Neural progenitor cell (in vitro differentiated cells): ENCODE measurements at regions not wholly inside any gene's neighbourhood (a gene's known extent, or its start where the extent isn't known, plus 50 kb on each side); places are given as distances from the start of the nearest gene placed in this dataset.

Experiments used
- DNase-seq: peaks from one replicate; pipeline ENCODE4 v3.0.0-alpha.2; 2016; ENCODE audit warnings: low spot score
- H2AFZ ChIP-seq: fragments of 200-600 bp; sonication (generic); replicated peaks from 2 replicates; pipeline ENCODE4 v1.6.1; 2016; ENCODE audit warnings: antibody characterized with exemption
- H3F3A ChIP-seq: fragments of 200-600 bp; sonication (generic); 2 replicates; pipeline ENCODE4 v1.6.1; 2016; ENCODE audit warnings: antibody characterized with exemption, low read depth
- H3K27ac ChIP-seq: fragments of 200-600 bp; sonication (generic); 2 replicates; pipeline ENCODE4 v1.5.1; 2016; ENCODE audit warnings: mild to moderate bottlenecking
- H3K27me3 ChIP-seq: fragments of 200-600 bp; sonication (generic); 2 replicates; pipeline ENCODE4 v1.6.1; 2016; ENCODE audit warnings: mild to moderate bottlenecking, moderate library complexity
- H3K36me3 ChIP-seq: fragments of 200-600 bp; sonication (generic); 2 replicates; pipeline ENCODE4 v1.5.1; 2016
- H3K4me1 ChIP-seq: fragments of 200-600 bp; sonication (generic); 2 replicates; pipeline ENCODE4 v1.6.1; 2016; ENCODE audit warnings: mixed run types
- H3K4me2 ChIP-seq: fragments of 200-600 bp; sonication (generic); 2 replicates; pipeline ENCODE4 v1.6.1; 2016
- H3K4me3 ChIP-seq: fragments of 200-600 bp; sonication (generic); 2 replicates; pipeline ENCODE4 v1.5.1; 2016
- H3K79me2 ChIP-seq: fragments of 200-600 bp; sonication (generic); 2 replicates; pipeline ENCODE4 v1.6.1; 2016; ENCODE audit warnings: low read depth
- H3K9ac ChIP-seq: fragments of 200-600 bp; sonication (generic); 2 replicates; pipeline ENCODE4 v1.6.1; 2016
- H3K9me3 ChIP-seq: fragments of 200-600 bp; sonication (generic); 2 replicates; pipeline ENCODE4 v1.5.1; 2016; ENCODE audit warnings: low read depth
- H4K20me1 ChIP-seq: fragments of 200-600 bp; sonication (generic); 2 replicates; pipeline ENCODE4 v1.6.1; 2016; ENCODE audit warnings: low read depth
- H3K27ac Mint-ChIP-seq: 3 replicates; pipeline ENCODE4 v1.8.0; 2021; ENCODE audit warnings: mixed read lengths
- H3K27me3 Mint-ChIP-seq: 2 replicates; pipeline ENCODE4 v1.8.0; 2022; ENCODE audit warnings: low read depth, mild to moderate bottlenecking, inconsistent platforms, moderate library complexity, mixed read lengths; ENCODE audit not compliant: insufficient read depth
- H3K36me3 Mint-ChIP-seq: 3 replicates; pipeline ENCODE4 v1.8.0; 2021; ENCODE audit warnings: mixed read lengths
- H3K4me1 Mint-ChIP-seq: 3 replicates; pipeline ENCODE4 v1.8.0; 2021; ENCODE audit warnings: mixed read lengths
- H3K4me3 Mint-ChIP-seq: 3 replicates; pipeline ENCODE4 v1.8.0; 2021; ENCODE audit warnings: mild to moderate bottlenecking, moderate library complexity, mixed read lengths
- H3K9me3 Mint-ChIP-seq: 3 replicates; pipeline ENCODE4 v1.8.0; 2020; ENCODE audit warnings: mixed read lengths
- CTCF ChIP-seq: fragments of 200-600 bp; sonication (generic); IDR thresholded peaks from 2 replicates; pipeline ENCODE4 v1.5.1; 2017; ENCODE audit warnings: antibody characterized with exemption, mild to moderate bottlenecking
- EZH2 ChIP-seq: fragments of 200-600 bp; sonication (generic); IDR thresholded peaks from 2 replicates; pipeline ENCODE4 v1.6.1; 2017; ENCODE audit warnings: antibody characterized with exemption, mild to moderate bottlenecking, moderate library complexity
- EZH2phosphoT487 ChIP-seq: fragments of 200-600 bp; sonication (generic); IDR thresholded peaks from 2 replicates; pipeline ENCODE4 v1.6.1; 2017; ENCODE audit warnings: antibody characterized with exemption

DNA sequence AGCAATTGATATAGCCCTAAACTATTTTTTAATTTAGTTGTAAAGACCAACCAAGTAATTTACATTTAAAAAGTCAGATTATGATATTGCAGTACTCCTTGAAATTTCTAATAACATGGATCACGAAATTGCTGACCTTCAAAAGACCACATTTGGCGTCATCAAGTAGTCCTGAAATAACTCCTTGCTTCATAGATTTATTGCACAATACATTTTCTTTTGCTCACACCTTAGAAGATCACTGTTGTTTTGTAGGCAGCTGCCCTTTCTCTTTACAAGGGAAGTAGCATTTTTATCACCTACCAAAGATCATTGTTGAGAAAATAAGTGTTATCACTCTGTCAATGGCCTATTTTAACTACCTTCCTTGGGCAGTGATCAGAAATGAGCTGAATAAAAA is 815.8 kb downstream of the METTL15 start:
- TF ChIP-seq EZH2 (no peak), CTCF (no peak), EZH2phosphoT487 (no peak)
- Histone ChIP-seq H3K4me2 (no peak overlapping the region), H3K79me2 (no peaks in the 10 kb centered on the region), H2AFZ (no peak overlapping the region), H3K4me1 (no peaks in the 10 kb centered on the region), H3K9me3 (no peaks in the 10 kb centered on the region), H3K27me3 (no peaks in the 10 kb centered on the region), H3K36me3 (no peaks in the 10 kb centered on the region), H3F3A (no peaks in the 10 kb centered on the region), H3K4me3 (no peak overlapping the region), H3K9ac (no peak overlapping the region), H3K27ac (no peak overlapping the region), H4K20me1 (no peaks in the 10 kb centered on the region)
- H3K27me3 Mint-ChIP-seq = no peaks in the 10 kb centered on the region
- H3K4me3 Mint-ChIP-seq = no peak overlapping the region
- no peak for DNase-seq
- H3K36me3 Mint-ChIP-seq = no peaks in the 10 kb centered on the region
- no peak overlapping the region for H3K27ac Mint-ChIP-seq
- H3K9me3 Mint-ChIP-seq = no peaks in the 10 kb centered on the region
- H3K4me1 Mint-ChIP-seq = no peaks in the 10 kb centered on the region

DNA sequence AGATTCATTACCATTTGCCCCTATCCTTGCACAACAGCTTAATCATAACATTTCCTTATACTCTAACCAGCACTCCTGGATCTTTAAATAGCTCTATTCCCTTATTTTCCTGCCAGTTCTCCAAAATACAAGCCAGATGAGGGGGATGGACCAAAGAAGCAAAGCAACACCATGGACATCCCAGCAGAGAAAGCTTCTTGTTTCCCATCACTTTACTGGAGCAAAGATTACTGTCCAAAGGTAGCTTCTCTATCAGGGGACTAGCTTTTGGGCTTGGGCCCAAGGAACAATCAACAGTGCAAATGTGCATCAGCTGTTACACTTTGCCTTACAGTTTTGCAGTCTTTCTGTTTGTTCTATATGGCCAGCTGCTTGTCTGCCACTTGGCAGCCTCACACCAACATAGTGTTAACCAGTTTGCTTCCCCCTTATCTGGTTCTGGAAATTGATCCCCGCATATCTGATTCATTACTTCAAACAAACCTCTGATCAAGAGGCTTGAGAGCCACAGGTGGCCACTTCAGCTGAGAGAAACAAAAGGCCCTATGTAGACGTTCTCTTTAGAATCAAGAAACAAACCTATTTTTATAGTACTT is 814.3 kb downstream of the METTL15 start:
- Mint-ChIP-seq H3K27me3 (no peaks in the 10 kb centered on the region), H3K4me1 (no peaks in the 10 kb centered on the region), H3K9me3 (no peaks in the 10 kb centered on the region), H3K27ac (no peak overlapping the region), H3K36me3 (no peaks in the 10 kb centered on the region), H3K4me3 (no peak overlapping the region)
- no peak overlapping the region for H3K9ac ChIP-seq
- H4K20me1 ChIP-seq = no peaks in the 10 kb centered on the region
- H3F3A ChIP-seq = no peaks in the 10 kb centered on the region
- no peaks in the 10 kb centered on the region for H3K9me3 ChIP-seq
- H3K27ac ChIP-seq = no peak overlapping the region
- H3K4me1 ChIP-seq = no peaks in the 10 kb centered on the region
- no peaks in the 10 kb centered on the region for H3K79me2 ChIP-seq
- H3K36me3 ChIP-seq = no peaks in the 10 kb centered on the region
- H3K27me3 ChIP-seq = no peaks in the 10 kb centered on the region
- H3K4me3 ChIP-seq = no peak overlapping the region
- no peak overlapping the region for H2AFZ ChIP-seq
- TF ChIP-seq CTCF (no peak), EZH2phosphoT487 (no peak), EZH2 (no peak)
- no peak overlapping the region for H3K4me2 ChIP-seq
- DNase-seq = no peak

DNA sequence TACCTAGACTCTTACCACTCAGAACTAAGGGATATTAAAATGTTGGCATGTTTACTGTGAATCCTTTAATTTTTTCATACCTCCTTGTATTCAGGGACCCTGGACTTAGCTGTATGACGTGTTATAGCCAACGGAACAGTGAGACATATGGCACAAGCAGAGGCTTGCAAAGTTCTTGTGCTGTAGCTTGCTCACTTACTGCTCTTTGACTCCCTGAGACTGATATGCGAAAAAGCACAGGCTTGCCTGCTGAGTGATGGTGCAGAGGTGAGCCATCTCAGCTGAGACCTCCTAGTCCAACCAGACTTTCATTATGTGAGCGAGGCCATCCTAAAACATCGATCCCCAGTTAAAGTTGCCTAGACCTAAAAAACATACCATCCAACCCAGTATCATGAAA is 811.0 kb downstream of the METTL15 start:
- no peak overlapping the region for H3K27ac Mint-ChIP-seq
- H2AFZ ChIP-seq = no peak overlapping the region
- H3K4me1 Mint-ChIP-seq = no peaks in the 10 kb centered on the region

More for the DNA sequence above, 811.0 kb downstream of the METTL15 start:
- Histone ChIP-seq H4K20me1 (no peaks in the 10 kb centered on the region), H3K27me3 (no peaks in the 10 kb centered on the region), H3K36me3 (no peaks in the 10 kb centered on the region), H3K9ac (no peak overlapping the region), H3K4me1 (no peaks in the 10 kb centered on the region), H3F3A (no peaks in the 10 kb centered on the region), H3K79me2 (no peaks in the 10 kb centered on the region), H3K4me3 (no peak overlapping the region), H3K27ac (no peak overlapping the region), H3K9me3 (no peaks in the 10 kb centered on the region), H3K4me2 (no peak overlapping the region)
- Mint-ChIP-seq H3K36me3 (no peaks in the 10 kb centered on the region), H3K4me3 (no peak overlapping the region), H3K27me3 (no peaks in the 10 kb centered on the region), H3K9me3 (no peaks in the 10 kb centered on the region)
- DNase-seq = no peak
- TF ChIP-seq EZH2 (no peak), CTCF (no peak), EZH2phosphoT487 (no peak)
